Karpas-422 (cell line): ENCODE measurements at regions not wholly inside any gene's neighbourhood (a gene's known extent, or its start where the extent isn't known, plus 50 kb on each side); places are given as distances from the start of the nearest gene placed in this dataset.

Source experiments
- DNase-seq: peaks from one replicate; pipeline ENCODE4 v3.0.0-alpha.2; 2015
- H2AFZ ChIP-seq: fragments of 200-600 bp; sonication (generic); 2 replicates; pipeline ENCODE4 v1.6.1; 2014; ENCODE audit warnings: antibody characterized with exemption, low read length, mixed read lengths
- H3K27ac ChIP-seq: fragments of 200-600 bp; sonication (generic); 2 replicates; pipeline ENCODE4 v1.5.1; 2014; ENCODE audit warnings: mild to moderate bottlenecking, low read length, moderate library complexity
- H3K27me3 ChIP-seq: fragments of 200-600 bp; sonication (generic); 2 replicates; pipeline ENCODE4 v1.6.1; 2014; ENCODE audit warnings: low read length, mixed read lengths
- H3K36me3 ChIP-seq: fragments of 200-600 bp; sonication (generic); 2 replicates; pipeline ENCODE4 v1.6.1; 2014; ENCODE audit warnings: low read length, mixed read lengths; ENCODE audit not compliant: insufficient read depth
- H3K4me1 ChIP-seq: fragments of 200-600 bp; sonication (generic); 2 replicates; pipeline ENCODE4 v1.6.1; 2014; ENCODE audit warnings: mild to moderate bottlenecking, low read length, mixed read lengths
- H3K4me2 ChIP-seq: fragments of 200-600 bp; sonication (generic); 2 replicates; pipeline ENCODE4 v1.6.1; 2014; ENCODE audit warnings: low read length, low read depth, mild to moderate bottlenecking; ENCODE audit not compliant: poor library complexity, severe bottlenecking
- H3K4me3 ChIP-seq: fragments of 200-600 bp; sonication (generic); 2 replicates; pipeline ENCODE4 v1.5.1; 2014; ENCODE audit warnings: mild to moderate bottlenecking, antibody characterized with exemption, low read length, mixed read lengths
- H3K79me2 ChIP-seq: fragments of 200-600 bp; sonication (generic); 2 replicates; pipeline ENCODE4 v1.6.1; 2014; ENCODE audit warnings: mild to moderate bottlenecking, low read length, mixed read lengths
- H3K9ac ChIP-seq: fragments of 200-600 bp; sonication (generic); 2 replicates; pipeline ENCODE4 v1.6.0; 2014; ENCODE audit warnings: low read length
- H3K9me2 ChIP-seq: fragments of 200-600 bp; sonication (generic), shearing (Covaris generic); replicated peaks from 2 replicates; pipeline ENCODE4 v1.6.0; 2014; ENCODE audit warnings: mild to moderate bottlenecking, low read length, moderate library complexity; ENCODE audit not compliant: insufficient read depth
- H3K9me3 ChIP-seq: fragments of 300-700, 200-600 bp; sonication (generic); 2 replicates; pipeline ENCODE4 v1.6.1; 2014; ENCODE audit warnings: low read length, mixed read lengths
- H4K20me1 ChIP-seq: fragments of 200-600 bp; sonication (generic); 2 replicates; pipeline ENCODE4 v1.6.1; 2014; ENCODE audit warnings: mild to moderate bottlenecking, antibody characterized with exemption, low read length, low read depth; ENCODE audit not compliant: insufficient read depth

DNA sequence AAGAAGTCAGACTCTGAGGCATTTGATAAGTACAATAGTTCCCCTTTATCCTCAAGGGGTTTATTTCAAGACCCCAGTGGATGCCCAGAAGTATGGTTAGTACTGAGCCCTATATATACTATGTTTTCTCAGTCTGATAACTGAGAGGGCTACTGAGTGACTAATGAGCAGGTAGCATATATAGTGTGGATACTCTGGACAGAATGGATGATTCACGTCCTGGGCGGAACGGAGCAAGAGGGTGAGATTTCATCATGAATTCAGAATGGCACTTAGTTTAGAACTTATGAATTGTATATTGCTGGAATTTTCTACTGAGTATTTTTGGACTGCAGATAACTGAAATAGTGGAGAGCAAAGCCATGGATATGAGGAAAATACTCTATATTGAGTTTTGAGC is 457.6 kb downstream of the PLK2 start:
- no peaks in the 10 kb centered on the region for H3K36me3 ChIP-seq
- H3K9me3 ChIP-seq = no peaks in the 10 kb centered on the region
- no peaks in the 10 kb centered on the region for H4K20me1 ChIP-seq
- H2AFZ ChIP-seq = no peak overlapping the region
- H3K27me3 ChIP-seq = no peaks in the 10 kb centered on the region
- H3K9ac ChIP-seq = no peak overlapping the region
- no peaks in the 10 kb centered on the region for H3K4me1 ChIP-seq
- DNase-seq = no peak
- no peaks in the 10 kb centered on the region for H3K79me2 ChIP-seq
- H3K4me2 ChIP-seq = no peak overlapping the region
- no peak overlapping the region for H3K4me3 ChIP-seq
- no peak overlapping the region for H3K27ac ChIP-seq
- H3K9me2 ChIP-seq = no peaks in the 10 kb centered on the region

GRCh38 chr5:57993866-57994265 is 466.0 kb downstream of the PLK2 start:
- Histone ChIP-seq H3K79me2 (no peaks in the 10 kb centered on the region), H3K9me3 (no peaks in the 10 kb centered on the region), H4K20me1 (no peaks in the 10 kb centered on the region), H2AFZ (no peak overlapping the region), H3K36me3 (no peaks in the 10 kb centered on the region), H3K9ac (no peak overlapping the region), H3K4me1 (no peaks in the 10 kb centered on the region), H3K9me2 (no peaks in the 10 kb centered on the region), H3K4me2 (no peak overlapping the region), H3K27ac (no peak overlapping the region), H3K4me3 (no peak overlapping the region), H3K27me3 (no peaks in the 10 kb centered on the region)
- DNase-seq = no peak

GRCh38 chr5:57989378-57989777 is 470.5 kb downstream of the PLK2 start:
- DNase-seq = no peak

DNA sequence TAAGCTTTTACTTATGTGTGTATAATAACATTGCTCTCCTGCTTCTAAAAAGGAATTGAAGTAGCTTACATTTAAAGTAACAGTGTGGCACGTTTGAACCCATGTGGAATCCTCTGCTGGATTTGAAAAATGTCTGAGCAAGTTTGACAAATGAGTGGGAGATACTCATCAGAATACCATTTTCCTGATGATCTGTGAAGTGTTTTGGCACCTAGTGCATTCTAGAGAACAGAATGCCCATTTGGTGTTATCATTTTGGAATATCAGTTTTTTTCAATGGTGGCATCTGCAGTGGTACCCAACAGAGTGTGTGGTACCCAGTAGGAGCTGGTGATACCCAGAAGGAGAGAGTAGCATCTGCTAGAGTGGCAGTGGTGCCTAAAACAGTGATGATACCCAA is 471.1 kb downstream of the PLK2 start:
- no peak overlapping the region for H2AFZ ChIP-seq

More at GRCh38 chr5:57989378-57989777, 470.5 kb downstream of the PLK2 start:
- Histone ChIP-seq H2AFZ (no peak overlapping the region), H3K4me1 (no peaks in the 10 kb centered on the region), H4K20me1 (no peaks in the 10 kb centered on the region), H3K4me3 (no peak overlapping the region), H3K79me2 (no peaks in the 10 kb centered on the region), H3K27ac (no peak overlapping the region), H3K36me3 (no peaks in the 10 kb centered on the region), H3K4me2 (no peak overlapping the region), H3K9ac (no peak overlapping the region), H3K9me3 (no peaks in the 10 kb centered on the region), H3K27me3 (no peaks in the 10 kb centered on the region), H3K9me2 (no peaks in the 10 kb centered on the region)

DNA sequence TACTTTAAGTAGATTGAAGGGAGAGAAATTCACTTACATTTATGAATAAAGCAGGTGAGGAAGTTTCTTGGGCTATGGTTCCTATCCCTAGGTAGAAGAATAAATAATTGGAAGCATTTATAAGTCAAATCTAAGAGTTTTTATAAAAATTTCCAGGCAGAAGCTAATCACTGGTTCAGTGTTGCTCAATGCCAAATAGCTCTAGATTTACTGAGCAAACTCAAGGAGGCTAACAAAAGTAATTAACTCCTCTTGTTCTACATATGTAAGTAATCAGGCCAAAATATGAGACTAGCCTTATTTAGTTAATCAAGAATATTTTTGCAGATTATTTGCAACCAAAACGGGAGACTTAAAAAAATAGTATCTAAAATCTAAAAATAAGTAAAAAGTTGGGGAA is 472.3 kb downstream of the PLK2 start:
- no peaks in the 10 kb centered on the region for H3K9me2 ChIP-seq

More for the DNA sequence above, 471.1 kb downstream of the PLK2 start:
- H3K4me3 ChIP-seq = no peak overlapping the region
- no peaks in the 10 kb centered on the region for H4K20me1 ChIP-seq
- no peak overlapping the region for H3K9ac ChIP-seq
- no peaks in the 10 kb centered on the region for H3K27me3 ChIP-seq
- H3K9me2 ChIP-seq = no peaks in the 10 kb centered on the region
- H3K4me1 ChIP-seq = no peaks in the 10 kb centered on the region
- no peaks in the 10 kb centered on the region for H3K79me2 ChIP-seq
- no peaks in the 10 kb centered on the region for H3K36me3 ChIP-seq
- no peak overlapping the region for H3K27ac ChIP-seq
- H3K4me2 ChIP-seq = no peak overlapping the region
- no peak for DNase-seq
- H3K9me3 ChIP-seq = no peaks in the 10 kb centered on the region

DNA sequence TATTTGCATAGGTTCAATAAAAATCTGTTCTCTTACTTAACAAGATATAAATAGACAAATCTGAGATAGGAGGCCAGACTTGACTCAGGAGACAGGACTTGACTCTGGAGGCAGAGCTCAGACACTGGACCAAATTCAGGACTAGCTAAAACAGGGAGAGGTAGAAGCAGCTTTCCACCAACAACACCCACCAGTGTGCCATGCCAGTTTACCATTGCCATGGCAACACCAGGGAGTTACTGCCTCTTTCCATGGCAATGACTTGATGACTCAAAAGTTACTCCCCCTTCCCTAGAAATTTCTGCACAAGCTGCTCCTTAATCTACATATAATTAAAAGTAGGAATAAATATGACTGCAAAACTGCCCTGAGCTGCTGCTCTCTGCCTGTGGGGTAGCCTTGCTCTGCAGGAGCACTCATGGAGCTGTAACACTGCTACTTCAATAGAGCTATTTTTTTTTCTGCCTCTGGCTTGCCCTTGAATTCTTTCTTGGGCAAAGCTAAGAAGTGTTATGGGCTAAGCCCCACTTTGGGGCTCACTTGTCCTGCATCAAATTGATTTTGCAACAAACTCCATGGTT is 473.0 kb downstream of the PLK2 start:
- H3K9me3 ChIP-seq = no peaks in the 10 kb centered on the region
- no peaks in the 10 kb centered on the region for H4K20me1 ChIP-seq
- no peaks in the 10 kb centered on the region for H3K36me3 ChIP-seq
- H3K9me2 ChIP-seq = no peaks in the 10 kb centered on the region
- no peak overlapping the region for H3K4me2 ChIP-seq
- H3K4me3 ChIP-seq = no peak overlapping the region
- H3K9ac ChIP-seq = no peak overlapping the region
- no peak for DNase-seq
- H3K27ac ChIP-seq = no peak overlapping the region
- no peaks in the 10 kb centered on the region for H3K4me1 ChIP-seq
- H3K79me2 ChIP-seq = no peaks in the 10 kb centered on the region
- H3K27me3 ChIP-seq = no peaks in the 10 kb centered on the region
- H2AFZ ChIP-seq = no peak overlapping the region

More for the DNA sequence above, 472.3 kb downstream of the PLK2 start:
- Histone ChIP-seq H3K27ac (no peak overlapping the region), H2AFZ (no peak overlapping the region), H3K4me2 (no peak overlapping the region), H3K79me2 (no peaks in the 10 kb centered on the region), H3K27me3 (no peaks in the 10 kb centered on the region), H3K4me1 (no peaks in the 10 kb centered on the region), H3K9me3 (no peaks in the 10 kb centered on the region), H3K9ac (no peak overlapping the region), H3K36me3 (no peaks in the 10 kb centered on the region), H4K20me1 (no peaks in the 10 kb centered on the region), H3K4me3 (no peak overlapping the region)
- no peak for DNase-seq

GRCh38 chr5:57983426-57983825 is 476.5 kb downstream of the PLK2 start:
- no peaks in the 10 kb centered on the region for H3K79me2 ChIP-seq
- no peak overlapping the region for H3K4me3 ChIP-seq
- no peak overlapping the region for H3K4me2 ChIP-seq
- H4K20me1 ChIP-seq = no peaks in the 10 kb centered on the region
- no peaks in the 10 kb centered on the region for H3K9me2 ChIP-seq
- no peaks in the 10 kb centered on the region for H3K4me1 ChIP-seq
- H3K9me3 ChIP-seq = no peaks in the 10 kb centered on the region
- no peak for DNase-seq
- H3K27ac ChIP-seq = no peak overlapping the region
- no peak overlapping the region for H2AFZ ChIP-seq
- no peaks in the 10 kb centered on the region for H3K36me3 ChIP-seq
- no peaks in the 10 kb centered on the region for H3K27me3 ChIP-seq
- H3K9ac ChIP-seq = no peak overlapping the region

GRCh38 chr5:57979671-57980070 is 480.2 kb downstream of the PLK2 start:
- no peaks in the 10 kb centered on the region for H3K4me1 ChIP-seq
- no peak overlapping the region for H3K9ac ChIP-seq
- no peak overlapping the region for H3K4me3 ChIP-seq
- no peaks in the 10 kb centered on the region for H3K27me3 ChIP-seq
- no peak overlapping the region for H3K27ac ChIP-seq
- H3K79me2 ChIP-seq = no peaks in the 10 kb centered on the region
- no peaks in the 10 kb centered on the region for H4K20me1 ChIP-seq
- H3K9me3 ChIP-seq = no peaks in the 10 kb centered on the region
- DNase-seq = no peak
- no peaks in the 10 kb centered on the region for H3K9me2 ChIP-seq
- H3K36me3 ChIP-seq = no peaks in the 10 kb centered on the region
- no peak overlapping the region for H2AFZ ChIP-seq
- no peak overlapping the region for H3K4me2 ChIP-seq

GRCh38 chr5:57976506-57976905 is 483.4 kb downstream of the PLK2 start:
- no peak overlapping the region for H3K4me2 ChIP-seq
- H3K4me3 ChIP-seq = no peak overlapping the region
- H3K36me3 ChIP-seq = no peaks in the 10 kb centered on the region
- no peaks in the 10 kb centered on the region for H4K20me1 ChIP-seq
- no peaks in the 10 kb centered on the region for H3K9me2 ChIP-seq
- no peak overlapping the region for H3K9ac ChIP-seq
- DNase-seq = no peak
- no peaks in the 10 kb centered on the region for H3K9me3 ChIP-seq
- no peak overlapping the region for H3K27ac ChIP-seq
- no peaks in the 10 kb centered on the region for H3K4me1 ChIP-seq
- no peaks in the 10 kb centered on the region for H3K27me3 ChIP-seq
- H3K79me2 ChIP-seq = no peaks in the 10 kb centered on the region
- no peak overlapping the region for H2AFZ ChIP-seq
